Trophoblast cell (in vitro differentiated cells and primary cell): ENCODE measurements at regions not wholly inside any gene's neighbourhood (a gene's known extent, or its start where the extent isn't known, plus 50 kb on each side); places are given as distances from the start of the nearest gene placed in this dataset.
A peak's percentile ranks its signal among the peaks of the same experiment; 100 is the strongest.

ENCODE experiments used
- DNase-seq, 2 donors: peaks; one replicate each; pipeline ENCODE4 v3.0.0-alpha.2; 2016
- H2AFZ ChIP-seq: 2 replicates; pipeline ENCODE4 v1.6.1; 2013; ENCODE audit warnings: low read length, moderate library complexity, mild to moderate bottlenecking; ENCODE audit not compliant: insufficient read depth, poor library complexity
- H2AK5ac ChIP-seq: 2 replicates; pipeline ENCODE4 v1.6.1; 2013; ENCODE audit warnings: mild to moderate bottlenecking, low read length
- H2BK120ac ChIP-seq: 2 replicates; pipeline ENCODE4 v1.6.1; 2013; ENCODE audit warnings: low read length, mild to moderate bottlenecking, moderate library complexity; ENCODE audit not compliant: insufficient read depth, poor library complexity
- H2BK12ac ChIP-seq: 2 replicates; pipeline ENCODE4 v1.6.1; 2013; ENCODE audit warnings: mild to moderate bottlenecking, low read length, moderate library complexity
- H2BK5ac ChIP-seq: 2 replicates; pipeline ENCODE4 v1.6.1; 2013; ENCODE audit warnings: low read length, low read depth, moderate library complexity, mild to moderate bottlenecking; ENCODE audit not compliant: poor library complexity
- H3K14ac ChIP-seq: 2 replicates; pipeline ENCODE4 v1.6.1; 2013; ENCODE audit warnings: mild to moderate bottlenecking, low read length
- H3K18ac ChIP-seq: 2 replicates; pipeline ENCODE4 v1.6.1; 2013; ENCODE audit warnings: mild to moderate bottlenecking, low read length
- H3K23ac ChIP-seq: 2 replicates; pipeline ENCODE4 v1.6.1; 2013; ENCODE audit warnings: low read length
- H3K27ac ChIP-seq: 2 replicates; pipeline ENCODE4 v1.5.1; 2013; ENCODE audit warnings: low read depth, mild to moderate bottlenecking, inconsistent platforms, low read length, moderate library complexity
- H3K27me3 ChIP-seq: 2 replicates; pipeline ENCODE4 v1.6.1; 2013; ENCODE audit warnings: inconsistent platforms, mild to moderate bottlenecking, low read length, moderate library complexity; ENCODE audit not compliant: insufficient read depth
- H3K36me3 ChIP-seq, 2 experiments: 1 replicate in 1 of 2; 2 replicates in 1 of 2; pipeline ENCODE4 v1.6.1; 2013; ENCODE audit warnings: low read length in 2 of 2, mild to moderate bottlenecking in 2 of 2, moderate library complexity in 1 of 2; ENCODE audit not compliant: insufficient read depth in 2 of 2, control insufficient read depth in 1 of 2
- H3K4ac ChIP-seq: 2 replicates; pipeline ENCODE4 v1.6.1; 2013; ENCODE audit warnings: low read depth, mild to moderate bottlenecking, low read length, moderate library complexity
- H3K4me1 ChIP-seq, 2 experiments: 1 replicate in 1 of 2; 2 replicates in 1 of 2; pipeline ENCODE4 v1.6.1; 2013; ENCODE audit warnings: low read length in 2 of 2, mild to moderate bottlenecking in 2 of 2, moderate library complexity in 1 of 2; ENCODE audit not compliant: insufficient read depth in 2 of 2, control insufficient read depth in 1 of 2
- H3K4me2 ChIP-seq: 2 replicates; pipeline ENCODE4 v1.6.1; 2013; ENCODE audit warnings: inconsistent platforms, mild to moderate bottlenecking, low read length, moderate library complexity
- H3K4me3 ChIP-seq: 2 replicates; pipeline ENCODE4 v1.5.1; 2013; ENCODE audit warnings: mild to moderate bottlenecking, low read depth, low read length, inconsistent platforms
- H3K79me1 ChIP-seq: one replicate; pipeline ENCODE4 v1.6.1; 2013; ENCODE audit warnings: low read length
- H3K79me2 ChIP-seq: 2 replicates; pipeline ENCODE4 v1.6.1; 2013; ENCODE audit warnings: low read length, mild to moderate bottlenecking; ENCODE audit not compliant: control insufficient read depth, insufficient read depth, poor library complexity
- H3K9ac ChIP-seq: 2 replicates; pipeline ENCODE4 v1.6.1; 2013; ENCODE audit warnings: mild to moderate bottlenecking, low read length
- H3K9me3 ChIP-seq: 2 replicates; pipeline ENCODE4 v1.6.1; 2013; ENCODE audit warnings: low read depth, mild to moderate bottlenecking, control low read depth, inconsistent platforms, low read length; ENCODE audit not compliant: insufficient read depth
- H4K12ac ChIP-seq: 2 replicates; pipeline ENCODE4 v1.6.1; 2013; ENCODE audit warnings: low read depth, mild to moderate bottlenecking, low read length, moderate library complexity
- H4K8ac ChIP-seq: 2 replicates; pipeline ENCODE4 v1.6.1; 2013; ENCODE audit warnings: low read depth, mild to moderate bottlenecking, low read length, moderate library complexity
- H4K91ac ChIP-seq: one replicate; pipeline ENCODE4 v1.6.1; 2013; ENCODE audit warnings: low read depth, mild to moderate bottlenecking, low read length, moderate library complexity
- WGBS: extraction: QIAGEN DNeasy Blood & Tissue Kit; methylation state at CpG from one replicate; pipeline ENCODE4 v1.1.7; 2013; ENCODE audit warnings: missing lambda C conversion rate; ENCODE audit not compliant: insufficient read length, insufficient coverage; ENCODE audit errors: extremely low coverage; 5-methylcytosine and 5-hydroxymethylcytosine counted together

DNA sequence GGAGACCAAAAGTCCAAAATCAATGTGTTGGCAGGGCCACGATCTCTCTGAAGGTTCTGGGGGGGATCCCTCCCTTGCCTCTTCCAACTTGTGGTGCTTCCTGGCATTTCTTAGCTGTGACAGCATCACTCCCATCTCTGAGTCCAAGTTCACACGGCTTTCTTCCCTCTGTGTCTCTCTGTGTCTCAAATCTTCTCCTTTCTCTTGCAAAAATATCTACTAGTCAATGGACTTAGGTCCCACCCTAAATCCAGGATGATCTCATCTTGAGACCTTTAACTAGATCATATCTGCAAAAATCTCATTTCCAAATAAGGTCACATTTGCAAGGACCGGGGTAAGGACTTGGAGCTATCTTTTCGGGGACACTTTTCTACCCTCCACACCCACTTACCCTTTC is 186.1 kb downstream of the HSD17B3 start:
- H2BK5ac ChIP-seq = no peak overlapping the region
- no peak overlapping the region for H3K4me2 ChIP-seq
- H3K27ac ChIP-seq = no peak overlapping the region
- H3K14ac ChIP-seq = no peak overlapping the region
- no peak overlapping the region for H3K23ac ChIP-seq
- DNase-seq = no peak
- H3K27me3 ChIP-seq = no peaks in the 10 kb centered on the region
- no peak overlapping the region for H4K91ac ChIP-seq
- no peak overlapping the region for H3K18ac ChIP-seq
- H4K12ac ChIP-seq = no peak overlapping the region
- no peaks in the 10 kb centered on the region for H3K4me1 ChIP-seq
- no peak overlapping the region for H4K8ac ChIP-seq
- H3K79me2 ChIP-seq = no peaks in the 10 kb centered on the region
- H3K36me3 ChIP-seq = no peaks in the 10 kb centered on the region
- no peak overlapping the region for H2AFZ ChIP-seq
- H3K79me1 ChIP-seq = no peaks in the 10 kb centered on the region
- H2AK5ac ChIP-seq = no peak overlapping the region
- H3K9me3 ChIP-seq = peaks cover 1% of the 10 kb centered on the region
- H3K9ac ChIP-seq = no peak overlapping the region
- no peak overlapping the region for H2BK120ac ChIP-seq
- no peak overlapping the region for H3K4me3 ChIP-seq
- no CpG with 5 or more reads among the region's 4 CpGs for WGBS
- H3K4ac ChIP-seq = no peak overlapping the region
- no peak overlapping the region for H2BK12ac ChIP-seq

DNA sequence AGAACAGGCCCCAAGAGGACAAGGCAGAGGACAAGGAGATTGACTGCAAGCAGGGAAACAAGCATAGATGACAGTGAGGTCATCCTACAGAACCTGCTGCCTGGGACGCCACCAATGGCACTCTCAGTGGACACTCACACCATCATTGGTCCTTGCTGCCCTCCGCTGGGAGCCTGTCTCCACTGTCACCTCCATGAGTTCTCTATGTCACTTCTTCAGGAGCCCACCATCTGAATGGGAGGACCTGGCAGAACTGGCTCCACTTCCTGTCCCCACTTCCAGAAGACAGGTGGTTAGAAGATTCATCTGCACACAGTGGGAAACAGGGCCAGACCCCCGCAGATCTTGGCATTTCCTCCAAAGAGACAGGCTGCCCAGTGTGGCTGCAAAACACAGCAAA is 188.9 kb downstream of the HSD17B3 start:
- no peaks in the 10 kb centered on the region for H3K79me2 ChIP-seq
- H3K14ac ChIP-seq = no peak overlapping the region
- no peak overlapping the region for H2BK5ac ChIP-seq
- peaks cover 2% of the 10 kb centered on the region for H3K27me3 ChIP-seq
- no peaks in the 10 kb centered on the region for H3K79me1 ChIP-seq
- H3K27ac ChIP-seq = no peak overlapping the region
- H3K9ac ChIP-seq = no peak overlapping the region
- no peak overlapping the region for H3K18ac ChIP-seq
- H2BK12ac ChIP-seq = no peak overlapping the region
- H3K4me1 ChIP-seq = no peaks in the 10 kb centered on the region
- no CpG with 5 or more reads among the region's 3 CpGs for WGBS
- no peak overlapping the region for H4K8ac ChIP-seq
- H4K91ac ChIP-seq = no peak overlapping the region
- no peak overlapping the region for H2AFZ ChIP-seq
- DNase-seq = no peak
- H4K12ac ChIP-seq = no peak overlapping the region
- no peak overlapping the region for H3K23ac ChIP-seq
- H3K4me3 ChIP-seq = no peak overlapping the region
- H3K9me3 ChIP-seq = no peaks in the 10 kb centered on the region
- H3K36me3 ChIP-seq = no peaks in the 10 kb centered on the region
- H2BK120ac ChIP-seq = no peak overlapping the region
- H3K4me2 ChIP-seq = no peak overlapping the region
- no peak overlapping the region for H3K4ac ChIP-seq
- H2AK5ac ChIP-seq = no peak overlapping the region

DNA sequence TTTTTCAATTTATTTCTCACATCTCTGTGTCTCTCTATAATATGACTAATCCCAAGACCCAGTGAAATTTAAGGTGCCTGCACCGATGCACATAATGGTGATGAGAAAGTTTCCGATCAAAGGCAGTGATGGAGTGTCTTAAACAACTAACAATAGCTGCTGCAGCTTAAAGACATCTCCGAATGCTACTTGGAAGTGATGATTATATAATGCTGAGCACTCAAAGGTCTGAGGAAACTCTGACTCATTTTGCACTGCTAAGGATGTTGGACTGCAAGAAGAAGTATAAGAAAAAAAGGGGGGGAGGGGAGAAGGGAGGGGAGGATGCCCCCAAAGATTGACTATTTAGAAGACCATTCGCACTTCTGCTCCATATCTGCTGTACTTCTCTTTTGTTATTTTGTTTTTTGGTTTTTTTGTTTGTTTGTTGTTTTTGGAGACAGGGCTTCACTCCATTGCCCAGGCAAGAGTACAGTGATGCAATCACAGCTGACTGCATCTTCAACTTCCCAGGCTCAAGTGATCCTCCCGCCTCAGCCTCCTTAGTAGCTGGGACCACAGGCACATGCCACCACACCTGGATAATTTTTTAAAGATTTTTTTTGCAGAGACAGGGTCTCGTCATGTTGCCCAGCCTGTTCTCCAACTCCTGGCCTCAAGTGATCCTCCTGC is 192.2 kb downstream of the HSD17B3 start:
- no peaks in the 10 kb centered on the region for H3K79me2 ChIP-seq
- H2BK5ac ChIP-seq = no peak overlapping the region
- WGBS = no CpG with 5 or more reads among the region's 6 CpGs
- H2BK120ac ChIP-seq = no peak overlapping the region
- H3K27ac ChIP-seq = no peak overlapping the region
- no peak overlapping the region for H3K9ac ChIP-seq
- peaks cover 3% of the 10 kb centered on the region for H3K27me3 ChIP-seq
- H3K18ac ChIP-seq = no peak overlapping the region
- no peak overlapping the region for H4K91ac ChIP-seq
- no peak for DNase-seq
- H3K14ac ChIP-seq = no peak overlapping the region
- H3K9me3 ChIP-seq = no peaks in the 10 kb centered on the region
- H4K12ac ChIP-seq = no peak overlapping the region
- no peaks in the 10 kb centered on the region for H3K36me3 ChIP-seq
- no peak overlapping the region for H2BK12ac ChIP-seq
- H4K8ac ChIP-seq = no peak overlapping the region
- no peak overlapping the region for H2AK5ac ChIP-seq
- no peak overlapping the region for H2AFZ ChIP-seq
- no peak overlapping the region for H3K4me2 ChIP-seq
- H3K79me1 ChIP-seq = no peaks in the 10 kb centered on the region
- H3K4me1 ChIP-seq = no peaks in the 10 kb centered on the region
- no peak overlapping the region for H3K4me3 ChIP-seq
- H3K23ac ChIP-seq = no peak overlapping the region
- H3K4ac ChIP-seq = no peak overlapping the region

GRCh38 chr9:96108691-96109380 is 193.1 kb downstream of the HSD17B3 start:
- no peak overlapping the region for H2BK120ac ChIP-seq
- no peak overlapping the region for H4K8ac ChIP-seq
- no peak overlapping the region for H3K4me3 ChIP-seq
- no peak for DNase-seq
- no peak overlapping the region for H3K9ac ChIP-seq
- H3K9me3 ChIP-seq = no peaks in the 10 kb centered on the region
- no peak overlapping the region for H3K4me2 ChIP-seq
- no CpG with 5 or more reads among the region's 8 CpGs for WGBS
- no peak overlapping the region for H2AFZ ChIP-seq
- no peaks in the 10 kb centered on the region for H3K79me2 ChIP-seq
- H2BK5ac ChIP-seq = no peak overlapping the region
- H3K14ac ChIP-seq = no peak overlapping the region
- H3K36me3 ChIP-seq = no peaks in the 10 kb centered on the region
- H3K23ac ChIP-seq = peak overlapping the region; percentile 40
- no peak overlapping the region for H3K18ac ChIP-seq
- H4K12ac ChIP-seq = no peak overlapping the region
- H3K79me1 ChIP-seq = no peaks in the 10 kb centered on the region
- H3K4ac ChIP-seq = no peak overlapping the region
- no peak overlapping the region for H3K27ac ChIP-seq
- peaks cover 3% of the 10 kb centered on the region for H3K27me3 ChIP-seq
- no peak overlapping the region for H2AK5ac ChIP-seq
- no peaks in the 10 kb centered on the region for H3K4me1 ChIP-seq
- H2BK12ac ChIP-seq = no peak overlapping the region
- H4K91ac ChIP-seq = no peak overlapping the region
